Osteocyte (in vitro differentiated cells): ENCODE measurements at regions not wholly inside any gene's neighbourhood (a gene's known extent, or its start where the extent isn't known, plus 50 kb on each side); places are given as distances from the start of the nearest gene placed in this dataset.

ENCODE experiments used
- DNase-seq: peaks from one replicate; pipeline ENCODE4 v3.0.0; 2021; ENCODE audit warnings: mixed read lengths; ENCODE audit not compliant: unreplicated experiment; ENCODE audit errors: extremely low spot score
- H3K27ac Mint-ChIP-seq: one replicate; pipeline ENCODE4 v1.8.0; 2021; ENCODE audit warnings: mild to moderate bottlenecking, mixed read lengths; ENCODE audit not compliant: unreplicated experiment
- H3K27me3 Mint-ChIP-seq: one replicate; pipeline ENCODE4 v1.8.0; 2021; ENCODE audit warnings: mixed read lengths; ENCODE audit not compliant: unreplicated experiment
- H3K36me3 Mint-ChIP-seq: one replicate; pipeline ENCODE4 v1.8.0; 2021; ENCODE audit warnings: mixed read lengths; ENCODE audit not compliant: unreplicated experiment
- H3K4me1 Mint-ChIP-seq: one replicate; pipeline ENCODE4 v1.8.0; 2021; ENCODE audit warnings: mixed read lengths; ENCODE audit not compliant: unreplicated experiment
- H3K4me3 Mint-ChIP-seq: one replicate; pipeline ENCODE4 v1.8.0; 2021; ENCODE audit warnings: mild to moderate bottlenecking, moderate library complexity, mixed read lengths; ENCODE audit not compliant: unreplicated experiment
- H3K9me3 Mint-ChIP-seq: one replicate; pipeline ENCODE4 v1.8.0; 2021; ENCODE audit warnings: mixed read lengths; ENCODE audit not compliant: unreplicated experiment
- TF ChIP-seq, protein P1 (sequence below): fragments of 200-600 bp; sonication (generic); IDR thresholded peaks from 2 replicates; pipeline ENCODE4 v1.5.0; 2021; ENCODE audit warnings: antibody characterized with exemption, mild to moderate bottlenecking, moderate library complexity

DNA sequence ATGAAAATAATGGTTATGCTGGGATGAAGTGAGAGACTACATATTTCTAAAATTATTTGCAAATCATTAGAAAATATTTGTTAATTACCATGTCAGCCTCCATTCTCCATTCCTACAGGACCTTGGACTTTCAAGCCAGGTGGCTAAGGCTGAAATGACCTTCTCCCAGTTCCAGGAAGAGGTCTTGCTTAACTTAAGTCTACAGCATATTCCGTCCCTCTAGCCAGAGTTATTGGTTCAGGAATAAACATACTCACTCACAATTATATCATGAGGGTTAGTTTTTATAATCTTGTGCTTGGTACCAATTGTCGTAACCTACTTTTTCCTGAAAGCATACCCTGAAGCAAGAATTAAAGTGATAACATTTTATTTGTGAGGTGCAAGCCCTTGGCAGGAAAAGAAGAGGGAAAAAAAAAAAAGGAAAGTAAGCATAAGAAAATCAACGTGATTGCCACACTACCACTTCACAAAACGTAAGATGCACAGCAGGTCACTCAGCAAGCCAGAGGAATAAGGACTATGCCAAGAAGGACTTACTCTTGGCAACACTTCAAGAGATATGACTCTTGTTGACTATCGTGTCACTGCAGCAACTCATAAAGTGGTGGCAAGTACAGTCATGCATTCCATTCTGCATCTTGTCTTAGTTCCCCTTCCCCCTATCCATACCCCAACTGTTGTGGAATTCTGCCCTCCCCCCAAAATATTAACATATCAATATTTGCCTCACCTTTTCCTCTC, 479.1 kb downstream of the MBD2 start:
- Mint-ChIP-seq H3K9me3 (no peaks in the 10 kb centered on the region), H3K27ac (no peak overlapping the region), H3K27me3 (no peaks in the 10 kb centered on the region), H3K4me3 (no peak overlapping the region), H3K4me1 (no peaks in the 10 kb centered on the region), H3K36me3 (no peaks in the 10 kb centered on the region)
- DNase-seq: no peak
- TF ChIP-seq, protein P1, sequence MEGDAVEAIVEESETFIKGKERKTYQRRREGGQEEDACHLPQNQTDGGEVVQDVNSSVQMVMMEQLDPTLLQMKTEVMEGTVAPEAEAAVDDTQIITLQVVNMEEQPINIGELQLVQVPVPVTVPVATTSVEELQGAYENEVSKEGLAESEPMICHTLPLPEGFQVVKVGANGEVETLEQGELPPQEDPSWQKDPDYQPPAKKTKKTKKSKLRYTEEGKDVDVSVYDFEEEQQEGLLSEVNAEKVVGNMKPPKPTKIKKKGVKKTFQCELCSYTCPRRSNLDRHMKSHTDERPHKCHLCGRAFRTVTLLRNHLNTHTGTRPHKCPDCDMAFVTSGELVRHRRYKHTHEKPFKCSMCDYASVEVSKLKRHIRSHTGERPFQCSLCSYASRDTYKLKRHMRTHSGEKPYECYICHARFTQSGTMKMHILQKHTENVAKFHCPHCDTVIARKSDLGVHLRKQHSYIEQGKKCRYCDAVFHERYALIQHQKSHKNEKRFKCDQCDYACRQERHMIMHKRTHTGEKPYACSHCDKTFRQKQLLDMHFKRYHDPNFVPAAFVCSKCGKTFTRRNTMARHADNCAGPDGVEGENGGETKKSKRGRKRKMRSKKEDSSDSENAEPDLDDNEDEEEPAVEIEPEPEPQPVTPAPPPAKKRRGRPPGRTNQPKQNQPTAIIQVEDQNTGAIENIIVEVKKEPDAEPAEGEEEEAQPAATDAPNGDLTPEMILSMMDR: no peak

- DNase-seq: no peak
- no peak overlapping the region for H3K4me3 Mint-ChIP-seq
- TF ChIP-seq, protein P1: no peak
- no peaks in the 10 kb centered on the region for H3K4me1 Mint-ChIP-seq
- H3K27me3 Mint-ChIP-seq: no peaks in the 10 kb centered on the region
- H3K36me3 Mint-ChIP-seq: no peaks in the 10 kb centered on the region
- H3K27ac Mint-ChIP-seq: no peak overlapping the region
- H3K9me3 Mint-ChIP-seq: no peaks in the 10 kb centered on the region
These were observed 484.8 kb downstream of the MBD2 start for GRCh38 chr18:53739700-53740099.

DNA sequence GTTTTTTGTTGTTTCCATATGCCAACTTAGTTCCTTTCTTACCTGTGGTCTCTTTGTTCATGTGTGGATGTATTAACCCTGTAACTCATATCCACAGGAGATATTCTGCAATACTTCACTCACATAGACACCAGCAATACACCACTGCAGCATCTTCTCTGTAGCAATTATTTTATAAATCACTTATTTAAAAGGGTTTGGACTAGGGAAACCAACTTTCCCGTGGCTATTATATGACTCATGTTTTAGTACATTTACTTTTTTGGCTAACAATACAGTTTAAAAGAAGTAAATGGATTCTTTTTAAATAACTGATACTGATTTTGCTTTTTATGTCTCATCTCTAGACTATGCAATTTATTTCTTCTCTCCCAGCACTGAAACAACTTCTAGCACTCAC, 488.9 kb downstream of the MBD2 start:
- H3K27me3 Mint-ChIP-seq: no peaks in the 10 kb centered on the region
- H3K36me3 Mint-ChIP-seq: no peaks in the 10 kb centered on the region
- TF ChIP-seq, protein P1: no peak
- no peak overlapping the region for H3K4me3 Mint-ChIP-seq
- H3K27ac Mint-ChIP-seq: no peak overlapping the region
- H3K9me3 Mint-ChIP-seq: peaks cover 6% of the 10 kb centered on the region
- H3K4me1 Mint-ChIP-seq: no peaks in the 10 kb centered on the region
- DNase-seq: no peak

- no peak for DNase-seq
- TF ChIP-seq, protein P1: no peak
- Mint-ChIP-seq H3K27ac (no peak overlapping the region), H3K4me3 (no peak overlapping the region), H3K36me3 (no peaks in the 10 kb centered on the region), H3K4me1 (no peaks in the 10 kb centered on the region), H3K27me3 (no peaks in the 10 kb centered on the region), H3K9me3 (no peaks in the 10 kb centered on the region)
These were observed 509.1 kb downstream of the MBD2 start for GRCh38 chr18:53715243-53715853.

GRCh38 chr18:53710080-53710479, 514.4 kb downstream of the MBD2 start:
- no peak overlapping the region for H3K4me3 Mint-ChIP-seq
- no peaks in the 10 kb centered on the region for H3K27me3 Mint-ChIP-seq
- no peaks in the 10 kb centered on the region for H3K9me3 Mint-ChIP-seq
- DNase-seq: no peak
- no peaks in the 10 kb centered on the region for H3K4me1 Mint-ChIP-seq
- H3K36me3 Mint-ChIP-seq: no peaks in the 10 kb centered on the region
- TF ChIP-seq, protein P1: no peak
- no peak overlapping the region for H3K27ac Mint-ChIP-seq
